ENCODE measurements at regions not wholly inside any gene's neighbourhood (a gene's known extent, or its start where the extent isn't known, plus 50 kb on each side); places are given as distances from the start of the nearest gene placed in this dataset.
A peak's percentile ranks its signal among the peaks of the same experiment; 100 is the strongest.

GRCh38 chr5:159732220-159732619 is 184.1 kb upstream of the ADRA1B start:
- H3K27me3 ChIP-seq (ENCODE audit: insufficient read depth, poor library complexity, severe bottlenecking), result no peaks in the 10 kb centered on the region
- no peaks in the 10 kb centered on the region for H3K9me3 ChIP-seq (ENCODE audit: severe bottlenecking)
- DNase-seq (ENCODE audit: low spot score) (no peak), ATAC-seq (ENCODE audit: low read depth) (no peak)
- no peak overlapping the region for H3K27ac ChIP-seq (ENCODE audit: poor library complexity, severe bottlenecking)
- no peak for TF ChIP-seq CTCF (IDR thresholded peaks at IDR 0.05; ENCODE audit: poor library complexity, severe bottlenecking)
- H3K36me3 ChIP-seq (ENCODE audit: low read depth), result no peaks in the 10 kb centered on the region
- H3K4me3 ChIP-seq (ENCODE audit: severe bottlenecking), result no peak overlapping the region
- H3K4me1 ChIP-seq (ENCODE audit: insufficient read depth, poor library complexity, severe bottlenecking), result peaks cover 19% of the 10 kb centered on the region

- Histone ChIP-seq H3K4me1 (ENCODE audit: insufficient read depth, poor library complexity, severe bottlenecking) (peaks cover 19% of the 10 kb centered on the region), H3K27me3 (ENCODE audit: insufficient read depth, poor library complexity, severe bottlenecking) (no peaks in the 10 kb centered on the region), H3K9me3 (ENCODE audit: severe bottlenecking) (no peaks in the 10 kb centered on the region), H3K27ac (ENCODE audit: poor library complexity, severe bottlenecking) (no peak overlapping the region), H3K4me3 (ENCODE audit: severe bottlenecking) (no peak overlapping the region), H3K36me3 (ENCODE audit: low read depth) (no peaks in the 10 kb centered on the region)
- no peak for ATAC-seq (ENCODE audit: low read depth)
- DNase-seq (ENCODE audit: low spot score), result no peak
- TF ChIP-seq CTCF (IDR thresholded peaks at IDR 0.05; ENCODE audit: poor library complexity, severe bottlenecking), result no peak
Measured at GRCh38 chr5:159734366-159734765, 181.9 kb upstream of the ADRA1B start.

GRCh38 chr5:159735036-159735435 is 181.2 kb upstream of the ADRA1B start:
- Histone ChIP-seq H3K4me3 (ENCODE audit: severe bottlenecking) (no peak overlapping the region), H3K27ac (ENCODE audit: poor library complexity, severe bottlenecking) (peak overlapping the region; percentile 31), H3K9me3 (ENCODE audit: severe bottlenecking) (no peaks in the 10 kb centered on the region), H3K27me3 (ENCODE audit: insufficient read depth, poor library complexity, severe bottlenecking) (no peaks in the 10 kb centered on the region), H3K36me3 (ENCODE audit: low read depth) (no peaks in the 10 kb centered on the region), H3K4me1 (ENCODE audit: insufficient read depth, poor library complexity, severe bottlenecking) (peaks cover 19% of the 10 kb centered on the region)
- ATAC-seq (ENCODE audit: low read depth), result no peak
- TF ChIP-seq CTCF (IDR thresholded peaks at IDR 0.05; ENCODE audit: poor library complexity, severe bottlenecking), result no peak
- DNase-seq (ENCODE audit: low spot score), result no peak

- Histone ChIP-seq H3K4me3 (ENCODE audit: severe bottlenecking) (no peak overlapping the region), H3K9me3 (ENCODE audit: severe bottlenecking) (no peaks in the 10 kb centered on the region), H3K4me1 (ENCODE audit: insufficient read depth, poor library complexity, severe bottlenecking) (peaks cover 19% of the 10 kb centered on the region), H3K27ac (ENCODE audit: poor library complexity, severe bottlenecking) (peak overlapping the region; percentile 31), H3K36me3 (ENCODE audit: low read depth) (no peaks in the 10 kb centered on the region), H3K27me3 (ENCODE audit: insufficient read depth, poor library complexity, severe bottlenecking) (no peaks in the 10 kb centered on the region)
- ATAC-seq (ENCODE audit: low read depth), result peak; percentile 91
- no peak for TF ChIP-seq CTCF (IDR thresholded peaks at IDR 0.05; ENCODE audit: poor library complexity, severe bottlenecking)
- DNase-seq (ENCODE audit: low spot score), result no peak
Measured at GRCh38 chr5:159735749-159736660, 180.3 kb upstream of the ADRA1B start.

GRCh38 chr5:159736844-159737243 is 179.4 kb upstream of the ADRA1B start:
- DNase-seq (ENCODE audit: low spot score), result no peak
- Histone ChIP-seq H3K27ac (ENCODE audit: poor library complexity, severe bottlenecking) (peak overlapping the region; percentile 31), H3K4me1 (ENCODE audit: insufficient read depth, poor library complexity, severe bottlenecking) (peaks cover 19% of the 10 kb centered on the region), H3K9me3 (ENCODE audit: severe bottlenecking) (no peaks in the 10 kb centered on the region), H3K4me3 (ENCODE audit: severe bottlenecking) (no peak overlapping the region), H3K27me3 (ENCODE audit: insufficient read depth, poor library complexity, severe bottlenecking) (no peaks in the 10 kb centered on the region), H3K36me3 (ENCODE audit: low read depth) (no peaks in the 10 kb centered on the region)
- no peak for ATAC-seq (ENCODE audit: low read depth)
- TF ChIP-seq CTCF (IDR thresholded peaks at IDR 0.05; ENCODE audit: poor library complexity, severe bottlenecking), result no peak
